Esophagus muscularis mucosa (tissue), 4 donors: ENCODE measurements at regions not wholly inside any gene's neighbourhood (a gene's known extent, or its start where the extent isn't known, plus 50 kb on each side); places are given as distances from the start of the nearest gene placed in this dataset.

ENCODE experiments used
- DNase-seq: peaks from one replicate; pipeline ENCODE4 v3.0.0-alpha.2; 2017; ENCODE audit errors: extremely low spot score
- H3K27ac ChIP-seq, 4 donors: fragments of 200-600 bp; sonication (generic); replicated peaks in 1 of 4; 1 replicate in 3 of 4; 2 replicates in 1 of 4; pipeline ENCODE4 v1.5.1; 2016 to 2019; ENCODE audit warnings: mild to moderate bottlenecking in 1 of 4
- H3K27me3 ChIP-seq, 4 donors: fragments of 200-600 bp; sonication (generic); one replicate each; pipeline versions ENCODE4 v1.5.1 to v1.6.0; 2016 to 2019
- H3K36me3 ChIP-seq, 4 donors: fragments of 200-600 bp; sonication (generic); one replicate each; pipeline ENCODE4 v1.5.1; 2016 to 2019
- H3K4me1 ChIP-seq, 4 donors: fragments of 200-600 bp; sonication (generic); one replicate each; pipeline ENCODE4 v1.5.1; 2016 to 2019
- H3K4me3 ChIP-seq, 4 donors: fragments of 200-600 bp; sonication (generic); 1 replicate in 2 of 4; 2 replicates in 2 of 4; pipeline ENCODE4 v1.5.1; 2016 to 2019; ENCODE audit warnings: mild to moderate bottlenecking in 4 of 4, moderate library complexity in 1 of 4
- H3K9me3 ChIP-seq, 4 donors: fragments of 200-600 bp; sonication (generic); 1 replicate in 3 of 4; 2 replicates in 1 of 4; pipeline ENCODE4 v1.5.1; 2016 to 2019
- CTCF ChIP-seq, 3 experiments: fragments of 200-600 bp in 2 of 3; fragments of 450-650 bp in 1 of 3; sonication (generic) in 2 of 3; IDR thresholded peaks; one replicate each; pipeline ENCODE4 v1.5.1; 2017 to 2019; ENCODE audit warnings: antibody characterized with exemption in 3 of 3, mild to moderate bottlenecking in 2 of 3, moderate library complexity in 1 of 3
- EP300 ChIP-seq: sonication (generic); formaldehyde crosslinking; IDR thresholded peaks from one replicate; pipeline ENCODE4 v1.6.1; 2017; ENCODE audit warnings: antibody characterized with exemption
- POLR2A ChIP-seq: fragments of 450-650 bp; IDR thresholded peaks from one replicate; pipeline ENCODE4 v1.6.1; 2017; ENCODE audit warnings: antibody characterized with exemption, moderate library complexity, mild to moderate bottlenecking, low read depth
- POLR2AphosphoS5 ChIP-seq, 2 donors: sonication (generic); formaldehyde crosslinking; IDR thresholded peaks; one replicate each; pipeline ENCODE4 v1.6.1; 2017; ENCODE audit warnings: antibody characterized with exemption in 2 of 2
- WGBS: methylation state at CpG from one replicate; pipeline ENCODE4 v1.1.5; 2018; 5-methylcytosine and 5-hydroxymethylcytosine counted together
- intact Hi-C: fragments of 100-400 bp; cut with DNase I; formaldehyde crosslinking; loops from one replicate; pipeline ENCODE4 v1.15.1; 2023

- Histone ChIP-seq H3K36me3 (no peaks in the 10 kb centered on the region), H3K27me3 (peaks cover 0 to 71% (median 3%) of the 10 kb centered on the region in 4 donors), H3K9me3 (no peaks in the 10 kb centered on the region), H3K4me1 (no peaks in the 10 kb centered on the region), H3K27ac (no peak overlapping the region), H3K4me3 (no peak overlapping the region)
- intact Hi-C loops, result no loop called here
- TF ChIP-seq CTCF (IDR thresholded peaks at IDR 0.05) (no peak), POLR2AphosphoS5 (IDR thresholded peaks at IDR 0.05) (no peak), EP300 (no peak), POLR2A (no peak)
- 71% methylated on average over 5 of the region's 5 CpGs for WGBS
- DNase-seq, result no peak
Observed at GRCh38 chr16:86726340-86726739, 148.0 kb downstream of the FOXL1 start.

- TF ChIP-seq POLR2AphosphoS5 (IDR thresholded peaks at IDR 0.05) (no peak), CTCF (IDR thresholded peaks at IDR 0.05) (no peak), EP300 (no peak), POLR2A (no peak)
- Histone ChIP-seq H3K9me3 (no peaks in the 10 kb centered on the region), H3K27me3 (peaks cover 0 to 73% (median 3%) of the 10 kb centered on the region in 4 donors), H3K36me3 (no peaks in the 10 kb centered on the region), H3K27ac (no peak overlapping the region), H3K4me3 (no peak overlapping the region), H3K4me1 (no peaks in the 10 kb centered on the region)
- no peak for DNase-seq
- intact Hi-C loops, result no loop called here
- 74% methylated on average over 7 of the region's 7 CpGs for WGBS
Observed at GRCh38 chr16:86727131-86727530, 148.8 kb downstream of the FOXL1 start.

- no peak for TF ChIP-seq POLR2AphosphoS5 (IDR thresholded peaks at IDR 0.05)
- TF ChIP-seq POLR2A, result no peak
- TF ChIP-seq CTCF (IDR thresholded peaks at IDR 0.05), result no peak
- no peak for TF ChIP-seq EP300
- WGBS, result 74% methylated on average over 4 of the region's 4 CpGs
- H3K36me3 ChIP-seq, result no peaks in the 10 kb centered on the region
- no peak overlapping the region for H3K4me3 ChIP-seq
- intact Hi-C loops, result no loop called here
- H3K4me1 ChIP-seq, result no peaks in the 10 kb centered on the region
- H3K27ac ChIP-seq, result no peak overlapping the region
- no peaks in the 10 kb centered on the region for H3K9me3 ChIP-seq
- peaks cover 0 to 75% (median 4%) of the 10 kb centered on the region in 4 donors for H3K27me3 ChIP-seq
- no peak for DNase-seq
Observed at GRCh38 chr16:86727632-86728031, 149.3 kb downstream of the FOXL1 start.

- TF ChIP-seq POLR2AphosphoS5 (IDR thresholded peaks at IDR 0.05) (no peak), CTCF (IDR thresholded peaks at IDR 0.05) (no peak), EP300 (no peak), POLR2A (no peak)
- Histone ChIP-seq H3K36me3 (no peaks in the 10 kb centered on the region), H3K27ac (no peak overlapping the region), H3K27me3 (peaks cover 0 to 84% (median 14%) of the 10 kb centered on the region in 4 donors), H3K9me3 (no peaks in the 10 kb centered on the region), H3K4me1 (peaks cover 0 to 3% (median 0%) of the 10 kb centered on the region in 4 donors), H3K4me3 (no peak overlapping the region)
- WGBS, result 60% methylated on average over 8 of the region's 8 CpGs
- no peak for DNase-seq
- intact Hi-C loops, result no loop called here
Observed at GRCh38 chr16:86729686-86730085, 151.3 kb downstream of the FOXL1 start.

GRCh38 chr16:86730086-86730485 is 151.7 kb downstream of the FOXL1 start:
- intact Hi-C loops, result no loop called here
- DNase-seq, result no peak
- Histone ChIP-seq H3K27me3 (peaks cover 0 to 84% (median 14%) of the 10 kb centered on the region in 4 donors), H3K36me3 (no peaks in the 10 kb centered on the region), H3K27ac (no peak overlapping the region), H3K9me3 (no peaks in the 10 kb centered on the region), H3K4me1 (peaks cover 0 to 3% (median 0%) of the 10 kb centered on the region in 4 donors), H3K4me3 (no peak overlapping the region)
- no peak for TF ChIP-seq POLR2AphosphoS5 (IDR thresholded peaks at IDR 0.05)
- TF ChIP-seq POLR2A, result no peak
- no peak for TF ChIP-seq EP300
- no peak for TF ChIP-seq CTCF (IDR thresholded peaks at IDR 0.05)
- WGBS, result 48% methylated on average over 5 of the region's 5 CpGs
